Omental fat pad (tissue), 3 donors: ENCODE measurements at regions not wholly inside any gene's neighbourhood (a gene's known extent, or its start where the extent isn't known, plus 50 kb on each side); places are given as distances from the start of the nearest gene placed in this dataset.

ENCODE experiments used
- ATAC-seq: fragments of 150-250 bp; one replicate; pipeline ENCODE4 v1.9.1; 2016; ENCODE audit warnings: mild to moderate bottlenecking, moderate library complexity; ENCODE audit not compliant: low FRiP score
- DNase-seq: peaks from one replicate; pipeline ENCODE4 v3.0.0-alpha.2; 2019; ENCODE audit warnings: low spot score
- TF ChIP-seq, protein P1 (sequence below), 3 donors: fragments of 450-650 bp; IDR thresholded peaks; one replicate each; pipeline ENCODE4 v1.5.1; 2016 to 2017; ENCODE audit warnings: antibody characterized with exemption in 3 of 3, mild to moderate bottlenecking in 3 of 3, moderate library complexity in 2 of 3

- DNase-seq (no peak), ATAC-seq (no peak)
- TF ChIP-seq, protein P1, sequence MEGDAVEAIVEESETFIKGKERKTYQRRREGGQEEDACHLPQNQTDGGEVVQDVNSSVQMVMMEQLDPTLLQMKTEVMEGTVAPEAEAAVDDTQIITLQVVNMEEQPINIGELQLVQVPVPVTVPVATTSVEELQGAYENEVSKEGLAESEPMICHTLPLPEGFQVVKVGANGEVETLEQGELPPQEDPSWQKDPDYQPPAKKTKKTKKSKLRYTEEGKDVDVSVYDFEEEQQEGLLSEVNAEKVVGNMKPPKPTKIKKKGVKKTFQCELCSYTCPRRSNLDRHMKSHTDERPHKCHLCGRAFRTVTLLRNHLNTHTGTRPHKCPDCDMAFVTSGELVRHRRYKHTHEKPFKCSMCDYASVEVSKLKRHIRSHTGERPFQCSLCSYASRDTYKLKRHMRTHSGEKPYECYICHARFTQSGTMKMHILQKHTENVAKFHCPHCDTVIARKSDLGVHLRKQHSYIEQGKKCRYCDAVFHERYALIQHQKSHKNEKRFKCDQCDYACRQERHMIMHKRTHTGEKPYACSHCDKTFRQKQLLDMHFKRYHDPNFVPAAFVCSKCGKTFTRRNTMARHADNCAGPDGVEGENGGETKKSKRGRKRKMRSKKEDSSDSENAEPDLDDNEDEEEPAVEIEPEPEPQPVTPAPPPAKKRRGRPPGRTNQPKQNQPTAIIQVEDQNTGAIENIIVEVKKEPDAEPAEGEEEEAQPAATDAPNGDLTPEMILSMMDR (IDR thresholded peaks at IDR 0.05): no peak
These were observed 213.5 kb downstream of the TMEM114 start for GRCh38 chr16:8376858-8377257.

- DNase-seq (no peak), ATAC-seq (no peak)
- TF ChIP-seq, protein P1 (IDR thresholded peaks at IDR 0.05): no peak
These were observed 213.9 kb downstream of the TMEM114 start for GRCh38 chr16:8376430-8376829.

- TF ChIP-seq, protein P1 (IDR thresholded peaks at IDR 0.05): no peak
- DNase-seq: no peak
- ATAC-seq: no peak
These were observed 215.1 kb downstream of the TMEM114 start for GRCh38 chr16:8375232-8375587.

GRCh38 chr16:8374586-8375231 is 215.6 kb downstream of the TMEM114 start:
- TF ChIP-seq, protein P1 (IDR thresholded peaks at IDR 0.05): no peak
- no peak for ATAC-seq
- DNase-seq: no peak

- ATAC-seq (no peak), DNase-seq (no peak)
- TF ChIP-seq, protein P1 (IDR thresholded peaks at IDR 0.05): no peak
These were observed 216.5 kb downstream of the TMEM114 start for GRCh38 chr16:8373676-8374431.

DNA sequence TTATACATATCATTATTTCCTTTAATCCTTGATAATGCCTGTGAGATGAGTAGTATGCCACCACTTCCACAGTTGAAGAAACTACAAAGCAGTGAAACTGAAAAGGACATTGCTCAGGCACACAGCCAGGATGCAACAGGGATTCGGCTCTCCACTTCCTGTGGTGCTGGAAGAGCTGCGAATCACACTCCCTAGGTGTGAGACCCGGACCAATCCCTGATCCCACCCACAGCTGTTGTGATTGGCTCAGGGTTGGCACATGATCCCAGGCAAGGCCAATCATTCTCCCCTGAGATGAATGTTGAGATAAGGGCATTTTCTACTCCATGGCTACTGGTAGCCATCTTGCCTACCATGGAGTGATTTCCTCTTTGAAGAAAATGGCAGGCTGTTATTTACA is 218.2 kb downstream of the TMEM114 start:
- TF ChIP-seq, protein P1 (IDR thresholded peaks at IDR 0.05): no peak
- no peak for DNase-seq

More for the DNA sequence above, 218.2 kb downstream of the TMEM114 start:
- no peak for ATAC-seq
